ENCODE measurements at regions not wholly inside any gene's neighbourhood (a gene's known extent, or its start where the extent isn't known, plus 50 kb on each side); places are given as distances from the start of the nearest gene placed in this dataset.

DNA sequence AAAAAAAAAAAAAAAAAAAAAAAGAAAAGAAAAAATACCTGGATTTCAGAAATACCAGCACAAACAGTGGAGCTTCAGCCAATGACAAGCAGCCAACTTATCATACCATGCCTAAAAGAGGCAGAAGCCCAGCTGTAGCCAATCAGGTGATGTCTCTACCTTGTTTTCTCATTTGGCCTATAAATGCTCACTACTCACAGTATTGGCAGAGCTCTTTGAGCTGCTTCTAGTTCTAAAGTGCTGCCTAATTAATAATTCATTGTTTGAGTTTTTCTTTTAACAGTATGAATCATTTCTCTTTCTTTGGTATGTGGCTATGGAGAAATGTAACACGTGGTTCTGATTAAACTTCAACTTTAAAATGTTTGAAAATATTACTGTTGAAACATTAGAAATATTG is 188.8 kb upstream of the TECRL start:
- H3K27ac Mint-ChIP-seq, result no peak overlapping the region
- no peak for DNase-seq

DNA sequence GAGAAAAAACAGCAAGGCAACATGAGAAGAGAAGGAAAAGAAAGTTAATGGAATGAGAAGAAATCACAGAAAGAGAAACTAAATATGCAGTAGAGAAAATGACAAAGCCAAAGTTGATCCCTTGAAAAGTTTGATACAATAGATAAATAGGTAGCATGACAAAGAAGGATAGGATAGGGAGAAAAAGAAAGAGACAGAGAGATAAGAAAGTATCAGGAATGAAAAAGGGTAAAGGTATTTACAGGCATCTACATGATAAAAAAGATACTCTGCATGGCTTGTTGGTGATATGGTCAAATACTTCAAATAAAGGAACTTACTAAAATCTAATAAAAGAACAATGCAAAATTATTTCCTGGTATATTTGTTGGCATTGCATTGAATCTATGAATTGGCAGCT is 185.5 kb upstream of the TECRL start:
- H3K27me3 Mint-ChIP-seq (ENCODE audit: low read depth in 2 of 2), result no peaks in the 10 kb centered on the region
- H3K27me3 ChIP-seq (ENCODE audit: control insufficient read depth, insufficient read depth, low read length), result no peaks in the 10 kb centered on the region
- H3K4me1 Mint-ChIP-seq, result no peaks in the 10 kb centered on the region
- peaks cover 3% of the 10 kb centered on the region for H3K9me3 ChIP-seq (ENCODE audit: control insufficient read depth, insufficient read depth, low read length)
- TF ChIP-seq, protein P1, sequence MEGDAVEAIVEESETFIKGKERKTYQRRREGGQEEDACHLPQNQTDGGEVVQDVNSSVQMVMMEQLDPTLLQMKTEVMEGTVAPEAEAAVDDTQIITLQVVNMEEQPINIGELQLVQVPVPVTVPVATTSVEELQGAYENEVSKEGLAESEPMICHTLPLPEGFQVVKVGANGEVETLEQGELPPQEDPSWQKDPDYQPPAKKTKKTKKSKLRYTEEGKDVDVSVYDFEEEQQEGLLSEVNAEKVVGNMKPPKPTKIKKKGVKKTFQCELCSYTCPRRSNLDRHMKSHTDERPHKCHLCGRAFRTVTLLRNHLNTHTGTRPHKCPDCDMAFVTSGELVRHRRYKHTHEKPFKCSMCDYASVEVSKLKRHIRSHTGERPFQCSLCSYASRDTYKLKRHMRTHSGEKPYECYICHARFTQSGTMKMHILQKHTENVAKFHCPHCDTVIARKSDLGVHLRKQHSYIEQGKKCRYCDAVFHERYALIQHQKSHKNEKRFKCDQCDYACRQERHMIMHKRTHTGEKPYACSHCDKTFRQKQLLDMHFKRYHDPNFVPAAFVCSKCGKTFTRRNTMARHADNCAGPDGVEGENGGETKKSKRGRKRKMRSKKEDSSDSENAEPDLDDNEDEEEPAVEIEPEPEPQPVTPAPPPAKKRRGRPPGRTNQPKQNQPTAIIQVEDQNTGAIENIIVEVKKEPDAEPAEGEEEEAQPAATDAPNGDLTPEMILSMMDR (IDR thresholded peaks at IDR 0.05), result no peak
- no peak overlapping the region for H3K27ac ChIP-seq (ENCODE audit: low read length)
- H3K9me3 Mint-ChIP-seq, result peaks cover 5 to 8% of the 10 kb centered on the region in 2 donors
- no peak overlapping the region for H3K4me3 ChIP-seq (ENCODE audit: low read length)
- no peak overlapping the region for H3K4me3 Mint-ChIP-seq
- H3K36me3 Mint-ChIP-seq, result no peaks in the 10 kb centered on the region
- DNase-seq (no peak), ATAC-seq (no peak)
- H3K27ac Mint-ChIP-seq, result no peak overlapping the region
- H3K4me1 ChIP-seq (ENCODE audit: control insufficient read depth, insufficient read depth, low read length), result no peaks in the 10 kb centered on the region
- intact Hi-C loops (cut with micrococcal nuclease), result no loop called here
- no peaks in the 10 kb centered on the region for H3K36me3 ChIP-seq (ENCODE audit: control insufficient read depth, insufficient read depth, low read length)

More for the DNA sequence above, 188.8 kb upstream of the TECRL start:
- Histone ChIP-seq H3K27ac (ENCODE audit: low read length) (no peak overlapping the region), H3K4me3 (ENCODE audit: low read length) (no peak overlapping the region), H3K27me3 (ENCODE audit: control insufficient read depth, insufficient read depth, low read length) (no peaks in the 10 kb centered on the region), H3K36me3 (ENCODE audit: control insufficient read depth, insufficient read depth, low read length) (no peaks in the 10 kb centered on the region), H3K4me1 (ENCODE audit: control insufficient read depth, insufficient read depth, low read length) (no peaks in the 10 kb centered on the region), H3K9me3 (ENCODE audit: control insufficient read depth, insufficient read depth, low read length) (no peaks in the 10 kb centered on the region)
- no peak for ATAC-seq
- no peaks in the 10 kb centered on the region for H3K4me1 Mint-ChIP-seq
- H3K36me3 Mint-ChIP-seq, result no peaks in the 10 kb centered on the region
- no peaks in the 10 kb centered on the region for H3K27me3 Mint-ChIP-seq (ENCODE audit: low read depth in 2 of 2)
- H3K4me3 Mint-ChIP-seq, result no peak overlapping the region
- TF ChIP-seq, protein P1 (IDR thresholded peaks at IDR 0.05), result no peak
- peaks cover 6 to 19% of the 10 kb centered on the region in 2 donors for H3K9me3 Mint-ChIP-seq
- intact Hi-C loops (cut with micrococcal nuclease), result no loop called here
- WGBS (ENCODE audit: insufficient coverage), result no CpG with 5 or more reads among the region's 1 CpG

DNA sequence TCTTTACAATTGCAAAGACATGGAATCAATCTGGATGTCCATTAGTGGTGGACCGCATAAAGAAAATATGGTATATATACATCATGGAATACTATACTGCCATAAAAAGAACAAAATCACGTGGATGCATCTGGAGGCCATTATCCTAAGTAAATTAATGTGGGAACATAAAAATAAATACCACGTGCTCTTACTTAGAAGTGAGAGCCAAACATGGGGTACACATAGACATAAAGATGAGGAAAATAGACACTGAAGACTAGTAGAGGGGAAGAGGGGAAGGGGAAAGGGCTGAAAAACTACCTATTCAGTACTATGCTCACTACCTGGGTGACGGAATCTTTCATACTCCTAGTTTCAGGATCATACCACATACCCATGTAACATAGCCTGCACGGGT is 179.3 kb upstream of the TECRL start:
- no peaks in the 10 kb centered on the region for H3K4me1 ChIP-seq (ENCODE audit: control insufficient read depth, insufficient read depth, low read length)
- Mint-ChIP-seq H3K9me3 (peaks cover 5 to 11% of the 10 kb centered on the region in 2 donors), H3K4me3 (no peak overlapping the region), H3K27ac (no peak overlapping the region), H3K4me1 (no peaks in the 10 kb centered on the region), H3K27me3 (ENCODE audit: low read depth in 2 of 2) (no peaks in the 10 kb centered on the region), H3K36me3 (no peaks in the 10 kb centered on the region)
- no peaks in the 10 kb centered on the region for H3K27me3 ChIP-seq (ENCODE audit: control insufficient read depth, insufficient read depth, low read length)
- DNase-seq (no peak), ATAC-seq (no peak)
- H3K4me3 ChIP-seq (ENCODE audit: low read length), result no peak overlapping the region
- intact Hi-C loops (cut with micrococcal nuclease), result no loop called here
- 78% methylated on average over 1 of the region's 5 CpGs for WGBS (ENCODE audit: insufficient coverage)
- H3K36me3 ChIP-seq (ENCODE audit: control insufficient read depth, insufficient read depth, low read length), result no peaks in the 10 kb centered on the region
- TF ChIP-seq, protein P1 (IDR thresholded peaks at IDR 0.05), result no peak
- peaks cover 7% of the 10 kb centered on the region for H3K9me3 ChIP-seq (ENCODE audit: control insufficient read depth, insufficient read depth, low read length)
- H3K27ac ChIP-seq (ENCODE audit: low read length), result no peak overlapping the region

DNA sequence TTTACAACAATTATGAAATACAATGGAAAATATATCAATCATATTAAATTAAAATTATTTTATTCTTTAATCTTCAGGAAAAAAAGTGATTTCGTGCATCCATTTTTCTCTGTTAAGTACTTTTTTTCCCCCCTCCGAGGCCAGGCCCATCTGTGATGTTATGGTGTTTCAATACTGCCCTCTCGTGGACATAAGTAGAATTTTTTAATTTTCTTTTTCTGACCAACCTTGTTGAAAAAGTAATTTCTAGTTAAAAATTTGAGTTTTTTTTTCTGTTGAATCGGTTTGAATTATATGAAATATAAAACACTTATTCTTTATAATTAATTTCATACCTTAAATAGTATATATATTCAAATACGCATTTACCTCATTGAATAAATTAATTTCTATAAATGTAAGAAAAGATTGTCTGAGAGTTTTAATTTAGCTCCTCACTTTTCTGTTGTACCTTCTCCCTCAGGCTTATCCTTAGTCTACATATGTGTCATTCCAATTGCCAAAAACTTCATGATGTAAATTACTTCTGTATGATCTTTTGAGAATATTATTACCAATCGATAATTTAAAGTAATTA is 175.8 kb upstream of the TECRL start:
- no peaks in the 10 kb centered on the region for H3K27me3 ChIP-seq (ENCODE audit: control insufficient read depth, insufficient read depth, low read length)
- no peak overlapping the region for H3K4me3 ChIP-seq (ENCODE audit: low read length)
- TF ChIP-seq, protein P1 (IDR thresholded peaks at IDR 0.05), result peak; percentile 25
- Mint-ChIP-seq H3K4me1 (no peaks in the 10 kb centered on the region), H3K4me3 (no peak overlapping the region), H3K36me3 (no peaks in the 10 kb centered on the region), H3K9me3 (peaks cover 0 to 13% of the 10 kb centered on the region in 2 donors), H3K27me3 (ENCODE audit: low read depth in 2 of 2) (no peaks in the 10 kb centered on the region), H3K27ac (no peak overlapping the region)
- no peaks in the 10 kb centered on the region for H3K4me1 ChIP-seq (ENCODE audit: control insufficient read depth, insufficient read depth, low read length)
- intact Hi-C loops (cut with micrococcal nuclease), result no loop called here
- H3K9me3 ChIP-seq (ENCODE audit: control insufficient read depth, insufficient read depth, low read length), result peaks cover 7% of the 10 kb centered on the region
- no peak overlapping the region for H3K27ac ChIP-seq (ENCODE audit: low read length)
- no peak for ATAC-seq
- peak in 1 of 2 donors; percentile 21 for DNase-seq
- no peaks in the 10 kb centered on the region for H3K36me3 ChIP-seq (ENCODE audit: control insufficient read depth, insufficient read depth, low read length)
- WGBS (ENCODE audit: insufficient coverage), result no CpG with 5 or more reads among the region's 6 CpGs
